NT2/D1 (cell line): ENCODE measurements at regions not wholly inside any gene's neighbourhood (a gene's known extent, or its start where the extent isn't known, plus 50 kb on each side); places are given as distances from the start of the nearest gene placed in this dataset.
"Not testable (repeated sequence)": the region's sequence is repeated elsewhere in the genome, so short reads cannot be mapped to it uniquely, and the experiment has no call there.

Source experiments
- SUZ12 ChIP-seq: IDR thresholded peaks from 2 replicates; pipeline ENCODE4 v1.6.1; 2011; ENCODE audit not compliant: insufficient read length, insufficient read depth; ENCODE audit errors: extremely low read depth
- YY1 ChIP-seq: IDR thresholded peaks from 2 replicates; pipeline ENCODE4 v1.6.1; 2011; ENCODE audit not compliant: insufficient read length, insufficient read depth

DNA sequence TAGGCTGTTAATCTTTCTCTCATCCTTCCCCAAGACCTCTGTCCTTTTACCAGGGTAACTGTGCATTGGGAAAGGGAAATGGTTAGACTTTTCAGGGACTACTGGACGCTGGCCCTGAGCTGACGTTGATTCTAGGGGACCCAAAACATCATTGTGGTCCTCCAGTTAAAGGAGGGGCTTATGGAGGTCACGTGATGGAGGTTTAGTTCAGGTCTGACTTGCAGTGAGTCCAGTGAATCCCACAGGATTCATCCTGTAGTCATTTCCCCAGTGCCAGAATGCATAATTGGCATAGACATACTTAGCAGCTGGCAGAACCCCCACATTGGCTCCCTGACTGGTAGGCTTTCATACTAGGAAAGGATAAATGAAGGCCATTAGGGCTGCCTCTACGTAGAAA lies 246.3 kb downstream of the KCNE4 start:
- TF ChIP-seq SUZ12, YY1: not testable (repeated sequence)
